ENCODE measurements at regions not wholly inside any gene's neighbourhood (a gene's known extent, or its start where the extent isn't known, plus 50 kb on each side); places are given as distances from the start of the nearest gene placed in this dataset.

DNA sequence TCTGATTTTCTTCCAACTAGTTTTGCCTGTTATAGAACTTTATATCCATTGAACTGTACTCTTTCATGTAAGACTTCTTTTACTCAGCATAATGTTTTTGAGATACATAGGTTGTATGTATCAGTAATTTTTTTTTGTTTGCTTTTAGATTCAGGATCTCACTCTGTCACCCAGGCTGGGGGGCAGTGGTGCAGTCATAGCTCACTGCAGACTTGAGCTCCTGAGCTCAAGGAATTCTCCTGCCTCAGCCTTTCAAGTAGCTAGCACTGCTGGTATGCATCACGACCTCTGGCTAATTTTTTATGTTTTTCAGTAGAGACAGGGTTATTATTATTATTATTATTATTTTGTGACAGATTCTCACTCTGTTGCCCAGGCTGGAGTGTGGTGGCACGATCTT is 65.0 kb upstream of the DDHD1 start:
- TF ChIP-seq POLR2A (IDR thresholded peaks at IDR 0.05; ENCODE audit: low read length) (no peak), REST (IDR thresholded peaks at IDR 0.05) (no peak), MAFK (IDR thresholded peaks at IDR 0.05; ENCODE audit: partially characterized antibody) (no peak), MAX (IDR thresholded peaks at IDR 0.05) (no peak), CHD2 (IDR thresholded peaks at IDR 0.05; ENCODE audit: low read length, partially characterized antibody) (no peak)
- TF ChIP-seq, protein P1, sequence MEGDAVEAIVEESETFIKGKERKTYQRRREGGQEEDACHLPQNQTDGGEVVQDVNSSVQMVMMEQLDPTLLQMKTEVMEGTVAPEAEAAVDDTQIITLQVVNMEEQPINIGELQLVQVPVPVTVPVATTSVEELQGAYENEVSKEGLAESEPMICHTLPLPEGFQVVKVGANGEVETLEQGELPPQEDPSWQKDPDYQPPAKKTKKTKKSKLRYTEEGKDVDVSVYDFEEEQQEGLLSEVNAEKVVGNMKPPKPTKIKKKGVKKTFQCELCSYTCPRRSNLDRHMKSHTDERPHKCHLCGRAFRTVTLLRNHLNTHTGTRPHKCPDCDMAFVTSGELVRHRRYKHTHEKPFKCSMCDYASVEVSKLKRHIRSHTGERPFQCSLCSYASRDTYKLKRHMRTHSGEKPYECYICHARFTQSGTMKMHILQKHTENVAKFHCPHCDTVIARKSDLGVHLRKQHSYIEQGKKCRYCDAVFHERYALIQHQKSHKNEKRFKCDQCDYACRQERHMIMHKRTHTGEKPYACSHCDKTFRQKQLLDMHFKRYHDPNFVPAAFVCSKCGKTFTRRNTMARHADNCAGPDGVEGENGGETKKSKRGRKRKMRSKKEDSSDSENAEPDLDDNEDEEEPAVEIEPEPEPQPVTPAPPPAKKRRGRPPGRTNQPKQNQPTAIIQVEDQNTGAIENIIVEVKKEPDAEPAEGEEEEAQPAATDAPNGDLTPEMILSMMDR (IDR thresholded peaks at IDR 0.05): no peak

Measured in A549 (cell line).